H1 (cell line): ENCODE measurements at regions not wholly inside any gene's neighbourhood (a gene's known extent, or its start where the extent isn't known, plus 50 kb on each side); places are given as distances from the start of the nearest gene placed in this dataset.

Source experiments
- CTCF ChIA-PET: fragments of 300-600 bp; sonication (Branson Sonifier 250); formaldehyde crosslinking; loops from one replicate; lab custom pipeline; 2021; ENCODE audit not compliant: partially characterized antibody; lab: Charles Lee
- POLR2A ChIA-PET: fragments of 300-600 bp; sonication (Branson Sonifier 250); formaldehyde crosslinking; loops from one replicate; lab custom pipeline; 2021; ENCODE audit warnings: inconsistent platforms; ENCODE audit not compliant: partially characterized antibody; lab: Charles Lee
- DNase-seq, 2 experiments: peaks; one replicate each; pipeline versions ENCODE4 v3.0.0 to v3.0.0-alpha.2; 2010 to 2022; ENCODE audit warnings: low spot score in 2 of 2, low read depth in 1 of 2, mixed read lengths in 1 of 2
- FAIRE-seq: peaks from 2 replicates; lab custom pipeline; 2011; peaks lifted over from hg19 to GRCh38; lab: Jason Lieb, UNC
- H2AFZ ChIP-seq: 2 replicates; pipeline ENCODE4 v1.8.1; 2012; ENCODE audit warnings: low read length, inconsistent platforms
- H2AK5ac ChIP-seq: 2 replicates; pipeline ENCODE4 v1.6.1; 2013; ENCODE audit warnings: low read depth, low read length
- H2BK120ac ChIP-seq: replicated peaks from 2 replicates; pipeline ENCODE3; 2013; ENCODE audit warnings: low read depth, low read length, inconsistent platforms
- H2BK12ac ChIP-seq: 2 replicates; pipeline ENCODE4 v1.6.1; 2013; ENCODE audit warnings: low read depth, low read length
- H2BK15ac ChIP-seq: 2 replicates; pipeline ENCODE4 v1.6.1; 2013; ENCODE audit warnings: low read length
- H2BK20ac ChIP-seq: 2 replicates; pipeline ENCODE4 v1.6.1; 2013; ENCODE audit warnings: low read length
- H2BK5ac ChIP-seq: 2 replicates; pipeline ENCODE4 v1.6.1; 2013; ENCODE audit warnings: low read depth, low read length
- H3K14ac ChIP-seq: 2 replicates; pipeline ENCODE4 v1.6.1; 2013; ENCODE audit warnings: inconsistent platforms; ENCODE audit not compliant: insufficient read length
- H3K18ac ChIP-seq: 2 replicates; pipeline ENCODE4 v1.6.1; 2013; ENCODE audit warnings: low read length; ENCODE audit errors: extremely low read depth
- H3K23ac ChIP-seq: 2 replicates; pipeline ENCODE4 v1.6.1; 2013; ENCODE audit warnings: inconsistent platforms; ENCODE audit not compliant: insufficient read length
- H3K23me2 ChIP-seq: 2 replicates; pipeline ENCODE4 v1.6.1; 2013; ENCODE audit warnings: low read depth, low read length
- H3K27ac ChIP-seq: 2 replicates; pipeline ENCODE4 v1.6.1; 2011; ENCODE audit warnings: low read depth, low read length, inconsistent platforms
- H3K27me3 ChIP-seq, 4 experiments: replicated peaks in 1 of 4; 1 replicate in 1 of 4; 2 replicates in 3 of 4; pipeline versions ENCODE4 v1.6.1 to v1.8.1; 2011 to 2013; ENCODE audit warnings: low read length in 3 of 4, mild to moderate bottlenecking in 3 of 4, inconsistent platforms in 2 of 4, mixed read lengths in 2 of 4, moderate library complexity in 1 of 4; ENCODE audit not compliant: control insufficient read depth in 3 of 4, insufficient read depth in 3 of 4; ENCODE audit errors: extremely low read depth in 1 of 4
- H3K36me3 ChIP-seq, 4 experiments: 2 replicates each; pipeline versions ENCODE4 v1.6.1 to v1.8.1; 2011 to 2013; ENCODE audit warnings: mild to moderate bottlenecking in 4 of 4, low read length in 3 of 4, moderate library complexity in 2 of 4, control low read depth in 1 of 4, inconsistent platforms in 1 of 4; ENCODE audit not compliant: insufficient read depth in 4 of 4, control insufficient read depth in 2 of 4
- H3K4ac ChIP-seq: replicated peaks from 2 replicates; pipeline ENCODE3; 2013; ENCODE audit warnings: low read length, low read depth, mixed read lengths, inconsistent platforms; ENCODE audit not compliant: insufficient read length
- H3K4me1 ChIP-seq, 4 experiments: replicated peaks in 1 of 4; 1 replicate in 1 of 4; 2 replicates in 3 of 4; pipeline versions ENCODE4 v1.6.1 to v1.8.1; 2011 to 2013; ENCODE audit warnings: low read length in 3 of 4, inconsistent platforms in 2 of 4, mixed read lengths in 1 of 4; ENCODE audit not compliant: insufficient read depth in 4 of 4, control insufficient read depth in 3 of 4
- H3K4me2 ChIP-seq, 2 experiments: 2 replicates each; pipeline versions ENCODE4 v1.6.1 to v1.8.1; 2011 to 2013; ENCODE audit warnings: low read depth in 2 of 2, low read length in 2 of 2, control low read depth in 1 of 2, inconsistent platforms in 1 of 2, mild to moderate bottlenecking in 1 of 2; ENCODE audit not compliant: insufficient read depth in 1 of 2
- H3K4me3 ChIP-seq, 4 experiments: fragments of 200-600, 300-600 bp in 1 of 4; sonication (generic), shearing (Covaris generic), sonication (Bioruptor Twin) in 1 of 4; 2 replicates each; pipeline versions ENCODE4 v1.5.1 to v1.8.1; 2011 to 2016; ENCODE audit warnings: low read length in 4 of 4, low read depth in 3 of 4, control low read depth in 2 of 4, inconsistent platforms in 2 of 4, mild to moderate bottlenecking in 2 of 4, mixed read lengths in 1 of 4, moderate library complexity in 1 of 4; ENCODE audit not compliant: insufficient read depth in 2 of 4; ENCODE audit errors: extremely low read depth in 1 of 4
- H3K56ac ChIP-seq: replicated peaks from 2 replicates; pipeline ENCODE3; 2013; ENCODE audit warnings: low read depth, mild to moderate bottlenecking, mixed read lengths, low read length, inconsistent platforms; ENCODE audit not compliant: insufficient read length
- H3K79me1 ChIP-seq: 2 replicates; pipeline ENCODE4 v1.6.1; 2013; ENCODE audit warnings: low read depth, low read length, control low read depth
- H3K79me2 ChIP-seq, 2 experiments: 2 replicates each; pipeline versions ENCODE4 v1.6.1 to v1.8.1; 2012 to 2013; ENCODE audit warnings: low read length in 2 of 2, mild to moderate bottlenecking in 2 of 2, inconsistent platforms in 1 of 2; ENCODE audit not compliant: insufficient read depth in 2 of 2, control insufficient read depth in 1 of 2
- H3K9ac ChIP-seq, 4 experiments: replicated peaks in 1 of 4; 1 replicate in 1 of 4; 2 replicates in 3 of 4; pipeline versions ENCODE4 v1.6.1 to v1.8.1; 2011 to 2013; ENCODE audit warnings: low read depth in 3 of 4, low read length in 3 of 4, control low read depth in 2 of 4, mild to moderate bottlenecking in 2 of 4, moderate library complexity in 2 of 4, inconsistent platforms in 1 of 4; ENCODE audit errors: extremely low read depth in 1 of 4
- H3K9me3 ChIP-seq, 2 experiments: 2 replicates each; pipeline versions ENCODE4 v1.6.1 to v1.8.1; 2012 to 2013; ENCODE audit warnings: mild to moderate bottlenecking in 2 of 2, moderate library complexity in 2 of 2, control low read depth in 1 of 2, inconsistent platforms in 1 of 2, low read depth in 1 of 2, low read length in 1 of 2, mixed read lengths in 1 of 2; ENCODE audit not compliant: insufficient read depth in 2 of 2
- H4K20me1 ChIP-seq, 2 experiments: replicated peaks in 1 of 2; 2 replicates each; pipeline versions ENCODE3 to v1.8.1; 2011 to 2013; ENCODE audit warnings: inconsistent platforms in 2 of 2, low read length in 2 of 2, mild to moderate bottlenecking in 1 of 2; ENCODE audit not compliant: insufficient read depth in 2 of 2, control insufficient read depth in 1 of 2
- H4K5ac ChIP-seq: 2 replicates; pipeline ENCODE4 v1.6.1; 2013; ENCODE audit warnings: low read length, low read depth, mixed read lengths, inconsistent platforms; ENCODE audit not compliant: insufficient read length
- H4K8ac ChIP-seq: 2 replicates; pipeline ENCODE4 v1.8.0; 2013; ENCODE audit warnings: mild to moderate bottlenecking, moderate library complexity, low read length, inconsistent platforms; ENCODE audit not compliant: insufficient read depth; ENCODE audit errors: extremely low read depth
- H4K91ac ChIP-seq: replicated peaks from 2 replicates; pipeline ENCODE3; 2013; ENCODE audit warnings: low read length, mixed read lengths, inconsistent platforms; ENCODE audit not compliant: insufficient read length
- CBX5 ChIP-seq: fragments of 300-800, 300-1000 bp; sonication (generic); IDR thresholded peaks from 2 replicates; pipeline ENCODE4 v1.7.1; 2016; ENCODE audit warnings: antibody characterized with exemption, low read length, low read depth
- CTBP2 ChIP-seq: IDR thresholded peaks from 2 replicates; pipeline ENCODE4 v1.7.0; 2011; ENCODE audit warnings: borderline replicate concordance, mild to moderate bottlenecking, moderate library complexity, mixed read lengths, low read length; ENCODE audit not compliant: insufficient read depth, insufficient read length
- JUN ChIP-seq: IDR thresholded peaks from 2 replicates; pipeline ENCODE4 v1.6.1; 2011; ENCODE audit warnings: low read depth, mild to moderate bottlenecking, improper control_type of control experiment, low read length
- PHF8 ChIP-seq: fragments of 200-600 bp; sonication (generic); conservative IDR thresholded peaks from 2 replicates; pipeline ENCODE4 v1.7.1; 2012; ENCODE audit warnings: low read depth, mild to moderate bottlenecking, inconsistent platforms, low read length, moderate library complexity
- POLR2A ChIP-seq, 2 experiments: IDR thresholded peaks; 1 replicate in 1 of 2; 2 replicates in 1 of 2; pipeline ENCODE4 v1.6.1; 2011; ENCODE audit warnings: low read depth in 2 of 2, low read length in 2 of 2, mild to moderate bottlenecking in 2 of 2; ENCODE audit errors: control extremely low read depth in 1 of 2
- POLR2AphosphoS5 ChIP-seq: IDR thresholded peaks from 2 replicates; pipeline ENCODE4 v1.6.1; 2011; ENCODE audit warnings: low read depth, low read length
- POU5F1 ChIP-seq: IDR thresholded peaks from 2 replicates; pipeline ENCODE4 v1.6.1; 2011; ENCODE audit warnings: low read depth, mild to moderate bottlenecking, low read length, moderate library complexity
- WGBS, 2 experiments: shearing (Covaris generic) in 1 of 2; methylation state at CpG; one replicate each; pipeline versions ENCODE4 v1.1.6 to v1.1.7; 2013 to 2015; ENCODE audit warnings: low lambda C conversion rate in 2 of 2, mixed read lengths in 2 of 2, inconsistent platforms in 1 of 2, low coverage in 1 of 2, missing lambda C conversion rate in 1 of 2; ENCODE audit not compliant: insufficient replicate concordance in 2 of 2, insufficient coverage in 1 of 2, insufficient read length in 1 of 2; ENCODE audit errors: extremely low coverage in 1 of 2, missing lambda C conversion rate in 1 of 2; 5-methylcytosine and 5-hydroxymethylcytosine counted together
- TF ChIP-seq, protein P1 (sequence below), 3 experiments: IDR thresholded peaks; 1 replicate in 2 of 3; 2 replicates in 1 of 3; pipeline versions ENCODE4 v1.5.1 to v1.6.1; 2011; ENCODE audit warnings: low read length in 3 of 3, mild to moderate bottlenecking in 3 of 3, inconsistent platforms in 2 of 3, low read depth in 1 of 3, moderate library complexity in 1 of 3; ENCODE audit not compliant: insufficient read depth in 1 of 3; ENCODE audit errors: control extremely low read depth in 1 of 3

DNA sequence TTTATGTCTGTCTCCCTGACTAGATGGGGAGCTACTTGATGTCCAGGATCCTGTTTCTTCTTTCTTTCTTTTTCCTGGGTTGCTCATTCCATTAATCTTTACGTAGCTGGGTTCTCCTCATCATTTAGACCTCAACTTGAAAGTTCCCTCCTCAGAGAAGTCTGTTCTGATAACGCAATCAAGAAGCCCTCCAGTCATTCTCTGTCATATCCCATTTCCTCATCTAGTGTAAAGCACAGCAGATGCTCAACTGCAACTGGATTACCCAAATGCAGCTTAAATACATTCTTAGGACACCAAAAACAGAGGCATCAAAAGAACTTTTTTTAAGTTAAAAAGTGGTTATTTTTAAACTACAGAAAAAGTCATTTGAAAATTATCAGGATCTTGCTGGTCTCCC lies 51.7 kb upstream of the ST3GAL6 start:
- no peak overlapping the region for H3K18ac ChIP-seq
- H3K4me1 ChIP-seq: no peaks in the 10 kb centered on the region; a peak in 3 of 7 replicates
- H2BK5ac ChIP-seq: no peak overlapping the region
- H3K23me2 ChIP-seq: no peaks in the 10 kb centered on the region
- no peak overlapping the region for H2AFZ ChIP-seq
- no peaks in the 10 kb centered on the region for H4K20me1 ChIP-seq
- no peak for FAIRE-seq
- H3K9ac ChIP-seq: no peak overlapping the region
- no peaks in the 10 kb centered on the region for H3K79me2 ChIP-seq
- H3K4me3 ChIP-seq: no peak overlapping the region
- no peak overlapping the region for H3K4me2 ChIP-seq
- H3K4ac ChIP-seq: no peak overlapping the region
- H3K27ac ChIP-seq: no peak overlapping the region
- H2AK5ac ChIP-seq: no peak overlapping the region
- H2BK12ac ChIP-seq: no peak overlapping the region
- H4K91ac ChIP-seq: no peak overlapping the region
- no peak overlapping the region for H2BK15ac ChIP-seq
- WGBS, 2 experiments: 77% methylated on average over 2 of the region's 2 CpGs; no CpG with 5 or more reads in 1 of the 2 experiments
- CTCF ChIA-PET: no interaction called here
- no peak overlapping the region for H4K5ac ChIP-seq
- no peak overlapping the region for H3K56ac ChIP-seq
- H3K14ac ChIP-seq: no peak overlapping the region
- H4K8ac ChIP-seq: no peak overlapping the region
- no peaks in the 10 kb centered on the region for H3K36me3 ChIP-seq
- POLR2A ChIA-PET: no interaction called here
- H3K23ac ChIP-seq: no peak overlapping the region
- no peaks in the 10 kb centered on the region for H3K79me1 ChIP-seq
- DNase-seq: no peak
- H3K9me3 ChIP-seq: no peaks in the 10 kb centered on the region
- no peak overlapping the region for H2BK20ac ChIP-seq
- H2BK120ac ChIP-seq: no peak overlapping the region
- no peaks in the 10 kb centered on the region for H3K27me3 ChIP-seq
- TF ChIP-seq POU5F1: no peak
- no peak for TF ChIP-seq JUN
- TF ChIP-seq PHF8: no peak
- TF ChIP-seq POLR2A (IDR thresholded peaks at IDR 0.05; ENCODE audit: control extremely low read depth in 1 of 2, low read depth in 2 of 2, low read length in 2 of 2): no peak
- TF ChIP-seq, protein P1, sequence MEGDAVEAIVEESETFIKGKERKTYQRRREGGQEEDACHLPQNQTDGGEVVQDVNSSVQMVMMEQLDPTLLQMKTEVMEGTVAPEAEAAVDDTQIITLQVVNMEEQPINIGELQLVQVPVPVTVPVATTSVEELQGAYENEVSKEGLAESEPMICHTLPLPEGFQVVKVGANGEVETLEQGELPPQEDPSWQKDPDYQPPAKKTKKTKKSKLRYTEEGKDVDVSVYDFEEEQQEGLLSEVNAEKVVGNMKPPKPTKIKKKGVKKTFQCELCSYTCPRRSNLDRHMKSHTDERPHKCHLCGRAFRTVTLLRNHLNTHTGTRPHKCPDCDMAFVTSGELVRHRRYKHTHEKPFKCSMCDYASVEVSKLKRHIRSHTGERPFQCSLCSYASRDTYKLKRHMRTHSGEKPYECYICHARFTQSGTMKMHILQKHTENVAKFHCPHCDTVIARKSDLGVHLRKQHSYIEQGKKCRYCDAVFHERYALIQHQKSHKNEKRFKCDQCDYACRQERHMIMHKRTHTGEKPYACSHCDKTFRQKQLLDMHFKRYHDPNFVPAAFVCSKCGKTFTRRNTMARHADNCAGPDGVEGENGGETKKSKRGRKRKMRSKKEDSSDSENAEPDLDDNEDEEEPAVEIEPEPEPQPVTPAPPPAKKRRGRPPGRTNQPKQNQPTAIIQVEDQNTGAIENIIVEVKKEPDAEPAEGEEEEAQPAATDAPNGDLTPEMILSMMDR (IDR thresholded peaks at IDR 0.05; ENCODE audit: control extremely low read depth in 1 of 3, insufficient read depth in 1 of 3, low read depth in 1 of 3, low read length in 3 of 3): no peak
- TF ChIP-seq POLR2AphosphoS5: no peak
- TF ChIP-seq CTBP2: no peak
- no peak for TF ChIP-seq CBX5
